Heart right ventricle (tissue), 16 donors: ENCODE measurements at regions not wholly inside any gene's neighbourhood (a gene's known extent, or its start where the extent isn't known, plus 50 kb on each side); places are given as distances from the start of the nearest gene placed in this dataset.

Experiments
- ATAC-seq, 8 donors: fragments of 200-7000 bp; cut with Tn5 transposase; one replicate each; pipeline ENCODE4 v1.9.1; 2020; ENCODE audit warnings: mild to moderate bottlenecking in 8 of 8, moderate library complexity in 8 of 8, moderate number of reproducible peaks in 1 of 8
- DNase-seq, 2 donors: peaks; one replicate each; pipeline ENCODE4 v3.0.0-alpha.2; 2020
- H3K27ac ChIP-seq, 10 donors: fragments of 200-600 bp; sonication (generic) in 2 of 10; one replicate each; pipeline versions ENCODE4 v1.5.0 to v1.8.0; 2020 to 2022; ENCODE audit warnings: mild to moderate bottlenecking in 3 of 10
- H3K27me3 ChIP-seq, 7 donors: fragments of 200-600 bp; one replicate each; pipeline ENCODE4 v1.8.0; 2021 to 2022; ENCODE audit warnings: mild to moderate bottlenecking in 2 of 7
- H3K36me3 ChIP-seq, 9 donors: fragments of 200-600 bp; sonication (generic) in 1 of 9; one replicate each; pipeline versions ENCODE4 v1.5.0 to v1.8.0; 2020 to 2022; ENCODE audit warnings: mild to moderate bottlenecking in 2 of 9
- H3K4me1 ChIP-seq, 9 donors: fragments of 200-600 bp; sonication (generic) in 1 of 9; one replicate each; pipeline versions ENCODE4 v1.5.0 to v1.8.0; 2020 to 2022; ENCODE audit warnings: mild to moderate bottlenecking in 4 of 9
- H3K4me3 ChIP-seq, 10 donors: fragments of 200-600 bp; sonication (generic) in 2 of 10; one replicate each; pipeline versions ENCODE4 v1.5.0 to v1.8.0; 2020 to 2022; ENCODE audit warnings: mild to moderate bottlenecking in 7 of 10, moderate library complexity in 2 of 10
- H3K9me3 ChIP-seq, 11 donors: fragments of 200-600 bp in 10 of 11; sonication (generic) in 2 of 11; one replicate each; pipeline versions ENCODE4 v1.5.0 to v1.8.0; 2013 to 2022; ENCODE audit warnings: mild to moderate bottlenecking in 2 of 11, control low read depth in 1 of 11, moderate library complexity in 1 of 11
- CTCF ChIP-seq, 9 donors: fragments of 200-600 bp; sonication (generic) in 2 of 9; IDR thresholded peaks; one replicate each; pipeline versions ENCODE4 v1.5.0 to v1.8.0; 2021 to 2022; ENCODE audit warnings: antibody characterized with exemption in 9 of 9, mild to moderate bottlenecking in 5 of 9, moderate library complexity in 1 of 9
- WGBS, 2 donors: extraction: QIAGEN DNeasy Blood & Tissue Kit; methylation state at CpG; one replicate each; pipeline ENCODE4 v1.1.7; 2013; ENCODE audit warnings: inconsistent platforms in 1 of 2; 5-methylcytosine and 5-hydroxymethylcytosine counted together
- intact Hi-C, 10 donors: fragments of 100-400 bp; cut with DNase I; formaldehyde crosslinking; loops; one replicate each; pipeline versions ENCODE4 v1.11.1 to v1.14.2; 2022
- donor health status: Arrhythmogenic right ventricular cardiomyopathy.
- donor health status: ischemic (EF 13 %, LVEDD 7.1; RV severe dilation, severe dysfunction).
- donor health status: healthy with polysubstance abuse.
- donor health status: DM: no; HTN: yes; CAD: no.
- donor health status: DM: no; HTN: no; CAD: no.
- donor health status: ischemic (EF 25% LVEDD 6.9; RV normal size, moderate dysfunction).
- donor health status: ischemic (EF 25% LVEDD 5.7; RV mildly dilated, moderate dysfunction).
- donor health status: healthy.
- donor health status: DM: yes; HTN: yes; CAD: no.
- donor health status: Ischemic cardiomyopathy.
- donor health status: ischemic (EF 35%, LVEDD 5.7; RV mildly dilated, moderate dysfunction).
- donor health status: nonischemic (EF 11% LVEDD 7.7; RV severe dilation, severe dysfunction).
- donor health status: DM: yes; HTN: yes; CAD: no.
- donor health status: PGD.
- donor health status: ischemic (EF 29% LVEDD 5.4; RV normal size, mild dysfunction).
- donor health status: nonischemic (EF 23%, LVEDD 6.1; RV moderate dilation, normal function).

DNA sequence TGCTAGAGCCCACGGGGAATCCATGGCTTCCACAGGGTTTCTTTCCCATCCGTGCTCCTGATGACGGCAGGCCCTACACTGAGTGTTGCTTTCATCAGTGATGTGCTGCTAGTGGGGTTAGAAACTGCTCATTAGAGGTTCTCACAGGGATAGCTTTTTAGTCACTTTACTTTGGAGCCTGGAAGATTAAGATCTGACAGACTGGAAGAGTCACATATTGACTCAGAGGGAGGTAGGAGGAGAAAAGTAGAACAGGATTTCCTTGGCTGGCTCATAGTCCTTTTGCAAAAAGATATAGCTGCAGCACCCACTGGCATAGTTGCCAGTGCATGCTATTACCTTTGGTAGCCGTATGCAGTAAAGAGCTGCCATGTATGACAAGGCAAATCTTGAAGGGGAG lies 890.3 kb downstream of the C6orf118 start:
- H3K9me3 ChIP-seq: peaks cover 0 to 28% (median 10%) of the 10 kb centered on the region in 11 donors
- no peaks in the 10 kb centered on the region for H3K36me3 ChIP-seq
- H3K27me3 ChIP-seq: no peaks in the 10 kb centered on the region
- DNase-seq: no peak
- H3K4me1 ChIP-seq: peaks cover 0 to 29% (median 9%) of the 10 kb centered on the region in 9 donors
- H3K4me3 ChIP-seq: no peak overlapping the region
- H3K27ac ChIP-seq: no peak overlapping the region
- WGBS, 2 donors: 67 to 72% methylated on average over 4 of the region's 4 CpGs
- no peak for TF ChIP-seq CTCF (IDR thresholded peaks at IDR 0.05)
- ATAC-seq: no peak
- intact Hi-C loops: loop anchor here in 3 of 10 donors (10.0 kb wide), 2 partner anchors 994 to 1004 kb away; partner anchors contain the start of gene QKI (in 1 of the 3)

- H3K4me1 ChIP-seq: peaks cover 0 to 29% (median 9%) of the 10 kb centered on the region in 9 donors
- no peak overlapping the region for H3K27ac ChIP-seq
- no peak for TF ChIP-seq CTCF (IDR thresholded peaks at IDR 0.05)
- intact Hi-C loops: loop anchor here in 3 of 10 donors (10.0 kb wide), 2 partner anchors 993 to 1003 kb away; partner anchors contain the start of gene QKI (in 1 of the 3)
- DNase-seq (no peak), ATAC-seq (no peak)
- no peaks in the 10 kb centered on the region for H3K27me3 ChIP-seq
- H3K4me3 ChIP-seq: no peak overlapping the region
- no peaks in the 10 kb centered on the region for H3K36me3 ChIP-seq
- peaks cover 0 to 20% (median 10%) of the 10 kb centered on the region in 11 donors for H3K9me3 ChIP-seq
- WGBS, 2 donors: 64 to 69% methylated on average over 2 of the region's 2 CpGs
These were observed 891.2 kb downstream of the C6orf118 start for GRCh38 chr6:164418262-164418588.

GRCh38 chr6:164417537-164418261 lies 891.7 kb downstream of the C6orf118 start:
- Histone ChIP-seq H3K4me1 (peaks cover 0 to 29% (median 9%) of the 10 kb centered on the region in 9 donors), H3K9me3 (peaks cover 0 to 16% (median 10%) of the 10 kb centered on the region in 11 donors), H3K27me3 (no peaks in the 10 kb centered on the region), H3K27ac (no peak overlapping the region), H3K4me3 (no peak overlapping the region), H3K36me3 (no peaks in the 10 kb centered on the region)
- no peak for DNase-seq
- intact Hi-C loops: loop anchor here in 3 of 10 donors (10.0 kb wide), 2 partner anchors 993 to 1003 kb away; partner anchors contain the start of gene QKI (in 1 of the 3)
- peak in 3 of 9 donors; percentile 6 to 33 (median 18) for TF ChIP-seq CTCF (IDR thresholded peaks at IDR 0.05)
- 95 to 99% methylated on average over 4 of the region's 4 CpGs for WGBS, 2 donors
- ATAC-seq: no peak

DNA sequence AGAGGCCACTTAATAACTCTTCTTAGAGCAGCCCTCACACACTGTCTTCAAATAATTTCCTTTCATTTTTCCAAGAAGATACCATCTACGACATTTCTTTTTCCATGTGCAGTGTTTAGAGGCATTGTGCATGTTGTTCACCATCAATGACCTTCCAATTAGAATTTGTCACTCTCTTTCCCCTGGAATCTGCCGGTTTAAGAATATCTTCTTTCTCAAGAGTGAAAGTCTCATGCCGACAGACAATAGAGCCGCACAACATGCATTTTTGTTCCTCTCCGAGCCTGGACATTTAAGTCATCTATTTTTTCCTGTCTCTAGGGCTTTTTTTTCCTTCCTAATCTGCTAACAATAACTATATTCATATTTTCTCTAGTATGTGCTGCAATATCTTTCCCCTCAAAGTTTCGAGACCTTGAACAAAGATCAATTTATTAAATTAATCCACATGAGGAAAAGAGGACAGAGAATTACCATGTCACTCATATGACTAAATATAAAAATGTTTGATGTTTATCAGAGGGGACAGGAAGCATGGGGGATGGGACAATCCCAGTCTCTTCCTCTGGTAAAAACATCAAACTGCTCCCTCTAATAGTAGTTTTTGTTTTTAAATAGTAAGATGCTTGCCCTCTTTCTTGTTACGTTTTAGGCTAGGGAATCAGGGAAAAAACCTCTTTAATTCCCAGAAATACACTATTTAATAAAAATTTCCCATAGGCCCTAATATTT lies 893.4 kb downstream of the C6orf118 start:
- 38 to 42% methylated on average over 7 of the region's 7 CpGs for WGBS, 2 donors
- peak in 1 of 2 donors; percentile 21 for DNase-seq
- Histone ChIP-seq H3K36me3 (no peaks in the 10 kb centered on the region), H3K9me3 (no peaks in the 10 kb centered on the region), H3K4me1 (peaks cover 0 to 29% (median 9%) of the 10 kb centered on the region in 9 donors), H3K27me3 (no peaks in the 10 kb centered on the region), H3K27ac (peak overlapping the region; percentile 26 to 77 (median 58)), H3K4me3 (peak overlapping the region in 7 of 10 donors; percentile 10 to 44 (median 23))
- peak in 6 of 8 donors; percentile 40 to 83 (median 63) for ATAC-seq
- TF ChIP-seq CTCF (IDR thresholded peaks at IDR 0.05): no peak
- intact Hi-C loops: loop anchor here in 3 of 10 donors (10.0 kb wide), 2 partner anchors 991 to 1001 kb away; partner anchors contain the start of gene QKI (in 1 of the 3)
